Tibial nerve (tissue), 3 donors: ENCODE measurements at regions not wholly inside any gene's neighbourhood (a gene's known extent, or its start where the extent isn't known, plus 50 kb on each side); places are given as distances from the start of the nearest gene placed in this dataset.

Experiments used
- CTCF ChIP-seq, 5 experiments: fragments of 200-600 bp in 3 of 5; fragments of 450-650 bp in 2 of 5; sonication (generic) in 3 of 5; IDR thresholded peaks; one replicate each; pipeline ENCODE4 v1.5.1; 2016 to 2019; ENCODE audit warnings: antibody characterized with exemption in 5 of 5, mild to moderate bottlenecking in 3 of 5, moderate library complexity in 2 of 5
- POLR2A ChIP-seq, 2 donors: fragments of 450-650 bp; IDR thresholded peaks; one replicate each; pipeline ENCODE4 v1.6.1; 2017; ENCODE audit warnings: antibody characterized with exemption in 2 of 2, mild to moderate bottlenecking in 2 of 2, moderate library complexity in 2 of 2

GRCh38 chr3:154011036-154011435 lies 110.2 kb upstream of the ARHGEF26 start:
- TF ChIP-seq CTCF (IDR thresholded peaks at IDR 0.05) (no peak), POLR2A (IDR thresholded peaks at IDR 0.05) (no peak)
